ENCODE measurements at regions not wholly inside any gene's neighbourhood (a gene's known extent, or its start where the extent isn't known, plus 50 kb on each side); places are given as distances from the start of the nearest gene placed in this dataset.
"Not testable (repeated sequence)": the region's sequence is repeated elsewhere in the genome, so short reads cannot be mapped to it uniquely, and the experiment has no call there.

DNA sequence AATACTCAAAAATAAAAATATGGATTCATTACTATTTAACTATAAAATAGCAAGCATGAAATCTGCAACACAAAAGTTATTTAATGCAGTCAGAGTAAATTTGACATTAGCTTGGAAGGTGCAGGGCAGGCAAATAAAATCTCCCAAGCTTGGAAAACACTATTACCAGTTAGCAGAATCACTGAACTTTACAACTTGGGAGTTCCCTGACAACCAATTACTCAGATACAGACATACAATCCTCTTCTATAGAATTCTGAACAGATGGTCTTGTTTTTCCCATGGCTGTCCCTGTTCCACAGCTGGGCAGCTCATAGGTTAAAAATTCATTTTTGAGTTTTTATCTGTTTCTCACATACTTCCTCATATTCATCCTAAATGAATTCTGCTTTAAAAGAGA, 1002.6 kb downstream of the SORCS3 start:
- no peak for DNase-seq

DNA sequence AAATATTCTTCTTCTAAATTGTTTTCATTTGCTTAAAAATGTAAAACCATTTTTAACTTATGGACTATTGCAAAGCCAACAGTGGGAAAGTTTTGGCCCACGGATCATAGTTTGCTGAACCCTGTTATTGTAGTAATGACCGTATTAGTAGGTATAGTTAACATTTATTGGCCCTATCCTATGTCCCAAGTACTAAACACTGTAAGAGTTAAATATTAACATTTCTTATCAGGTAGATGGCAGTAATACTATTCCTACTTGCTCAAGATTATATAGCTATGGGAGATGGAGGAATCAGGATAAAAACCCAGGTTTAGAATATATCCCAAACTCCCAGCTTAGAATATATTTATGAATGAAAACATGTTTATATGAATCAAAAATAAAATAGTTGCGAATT, 993.2 kb downstream of the SORCS3 start:
- DNase-seq: no peak

DNA sequence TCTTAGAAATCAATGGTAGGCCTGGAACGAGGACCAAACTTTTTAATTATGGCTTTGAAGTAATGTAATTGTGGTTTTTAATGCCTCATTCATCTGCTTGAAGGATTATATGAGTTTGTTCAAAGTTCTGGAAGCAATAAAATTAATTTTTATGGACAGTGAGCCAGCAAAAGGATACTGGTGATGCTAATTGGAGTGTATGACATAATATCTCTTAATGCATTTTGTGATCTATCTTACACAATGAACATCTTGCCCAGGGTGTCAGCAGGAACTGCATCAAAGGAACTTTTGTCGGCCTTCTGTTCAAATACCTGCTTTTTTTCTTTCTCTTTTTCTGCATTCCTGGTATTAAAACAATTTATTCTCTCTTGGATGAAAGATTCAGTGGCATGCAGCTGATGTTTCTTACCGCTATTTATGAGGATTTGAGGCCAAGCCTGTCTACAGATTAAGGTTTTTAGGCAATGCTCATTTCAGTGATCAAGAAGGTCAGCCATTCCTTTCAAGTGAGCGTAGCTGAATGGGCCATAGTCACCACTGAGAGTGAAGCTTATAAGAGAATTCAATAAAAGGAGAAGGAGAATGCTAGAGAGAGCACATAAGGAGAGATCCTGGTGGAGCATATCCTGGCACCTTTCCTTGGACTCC, 974.8 kb downstream of the SORCS3 start:
- DNase-seq: no peak

DNA sequence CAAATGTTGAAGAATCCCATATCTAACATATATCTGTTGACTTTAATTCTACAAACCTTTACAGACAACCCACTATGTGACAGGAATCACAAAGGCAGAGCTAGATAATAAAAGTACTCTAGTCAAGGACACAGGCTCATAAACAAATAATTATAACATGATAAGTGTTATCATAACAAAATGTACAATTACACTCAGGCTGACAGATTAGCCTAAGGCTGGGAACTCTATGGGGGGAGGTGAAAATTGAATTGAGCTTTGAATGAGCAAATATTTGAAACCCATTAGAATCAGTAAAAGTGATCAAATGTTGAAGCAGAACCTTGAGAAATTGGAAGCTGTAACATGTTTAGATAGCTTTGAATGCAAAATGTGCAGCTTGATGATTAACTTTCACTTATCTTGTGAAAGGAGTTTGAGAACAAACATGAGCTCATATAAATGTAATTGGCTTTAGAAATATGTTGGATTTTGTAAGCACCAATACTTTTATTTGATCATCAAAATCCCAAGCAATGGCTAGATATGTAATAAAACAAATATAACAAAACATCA, 970.2 kb downstream of the SORCS3 start:
- DNase-seq: no peak

DNA sequence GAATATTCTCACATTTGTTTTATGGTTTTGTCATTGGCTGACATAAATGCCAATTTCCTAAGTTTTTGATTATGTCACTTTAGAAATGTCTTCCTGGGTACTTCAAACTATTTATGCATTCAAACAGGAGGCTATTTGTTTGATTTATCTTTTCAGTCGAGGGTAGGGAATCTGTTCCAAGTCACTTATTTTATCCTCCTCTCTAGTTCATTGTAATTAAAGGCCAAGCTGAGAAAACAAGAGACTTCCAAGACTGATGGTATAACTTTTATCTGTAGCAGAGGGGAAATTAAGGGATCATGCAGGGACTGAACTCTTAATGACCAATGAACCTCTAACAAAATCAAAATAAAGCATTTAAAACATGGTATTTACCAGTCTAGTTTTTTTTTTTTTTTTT, 968.4 kb downstream of the SORCS3 start:
- DNase-seq: peak; percentile 21

DNA sequence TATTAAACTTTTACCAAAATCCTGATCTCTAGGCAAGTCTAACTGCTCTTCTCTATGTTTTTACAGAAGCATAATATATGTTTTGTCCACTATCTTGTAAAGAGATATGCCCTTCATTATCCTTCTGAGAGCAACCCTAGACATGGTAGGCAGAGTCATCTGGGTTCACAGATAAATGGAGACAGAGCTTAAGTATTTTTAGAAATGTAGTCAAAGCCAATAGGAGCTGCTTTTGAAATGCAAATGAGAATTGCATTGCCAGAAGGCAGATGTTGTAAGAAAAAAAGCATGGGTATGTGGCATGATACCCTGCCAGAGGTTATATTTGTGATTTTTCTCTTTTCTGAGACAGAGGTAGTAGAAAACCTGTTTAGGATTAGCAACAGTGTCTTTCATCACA, 964.8 kb downstream of the SORCS3 start:
- no peak for DNase-seq

DNA sequence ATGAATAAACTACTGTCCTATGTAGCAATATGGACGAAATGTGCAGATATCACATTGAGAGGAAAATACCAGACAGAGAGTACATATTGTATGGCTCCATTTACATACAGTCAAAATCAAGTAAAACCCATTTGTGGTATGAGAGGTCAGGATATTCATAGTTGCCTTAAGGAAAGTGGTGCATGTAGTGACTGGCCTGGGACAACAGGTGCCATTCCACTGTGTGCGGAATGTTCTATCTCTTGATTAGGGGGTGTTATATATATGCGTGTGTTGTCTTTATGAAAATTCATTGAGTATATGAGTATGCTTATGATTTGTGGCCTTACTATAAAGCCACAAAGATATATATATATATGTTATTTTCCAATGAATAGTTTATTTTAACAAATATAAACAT, 964.0 kb downstream of the SORCS3 start:
- no peak for DNase-seq

DNA sequence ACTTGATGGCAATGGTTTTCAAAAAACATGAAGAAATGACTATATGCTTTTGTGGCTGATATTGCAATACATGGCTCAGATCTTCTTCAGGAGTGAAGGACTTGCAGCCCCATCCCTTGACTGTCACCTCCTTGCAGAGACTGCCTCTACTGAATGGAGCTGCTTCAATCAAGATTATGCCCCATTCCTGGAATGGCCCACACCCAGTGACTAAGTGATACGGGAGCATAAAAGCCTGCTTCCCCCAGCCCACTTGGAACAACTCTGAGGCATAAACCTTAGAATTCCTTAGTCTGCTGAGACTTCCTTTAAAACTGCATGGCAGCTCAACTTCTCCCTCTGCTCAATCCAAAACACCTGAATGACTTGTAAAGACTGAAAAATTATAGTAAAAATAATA, 957.1 kb downstream of the SORCS3 start:
- DNase-seq: no peak

DNA sequence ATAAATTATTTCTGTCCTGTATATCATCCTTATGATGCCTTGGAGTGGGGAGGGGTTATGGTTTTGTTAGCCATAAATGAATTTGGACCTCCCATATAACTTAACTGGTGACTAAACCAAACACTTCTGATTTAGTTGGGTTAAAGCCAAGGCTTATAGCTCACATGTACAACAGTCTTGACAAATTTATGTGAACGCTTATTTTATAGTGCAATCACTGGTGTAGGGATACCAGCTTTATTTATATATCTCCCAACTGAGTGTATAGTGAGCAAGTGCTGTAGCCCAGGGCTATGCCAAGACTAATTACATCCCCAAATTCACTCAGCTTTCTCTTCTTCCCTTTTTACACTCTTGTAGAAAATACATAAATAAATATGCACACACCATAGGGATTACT, 956.2 kb downstream of the SORCS3 start:
- DNase-seq: no peak

GRCh38 chr10:105596749-105597148, 955.7 kb downstream of the SORCS3 start:
- no peak for DNase-seq

- no peak for DNase-seq
These were observed 953.2 kb downstream of the SORCS3 start for GRCh38 chr10:105594296-105594695.

DNA sequence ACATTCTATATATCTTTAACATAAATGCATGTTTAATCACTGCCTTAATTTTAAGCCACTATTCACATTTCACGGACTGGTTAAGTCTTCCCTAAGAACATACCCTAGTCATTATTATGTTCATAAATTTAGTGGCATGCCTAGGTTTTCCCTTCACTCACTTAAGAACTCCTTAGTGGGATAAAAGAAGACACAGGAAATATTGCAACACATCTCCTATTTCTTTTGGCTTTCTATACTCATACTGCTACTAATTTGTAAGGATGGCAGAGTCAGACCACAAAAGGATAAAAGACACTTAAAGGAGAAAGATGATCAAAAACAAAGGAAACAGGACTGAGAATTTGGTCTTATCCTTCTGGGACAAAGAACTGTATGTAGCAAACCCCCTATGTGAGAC, 951.4 kb downstream of the SORCS3 start:
- no peak for DNase-seq

DNA sequence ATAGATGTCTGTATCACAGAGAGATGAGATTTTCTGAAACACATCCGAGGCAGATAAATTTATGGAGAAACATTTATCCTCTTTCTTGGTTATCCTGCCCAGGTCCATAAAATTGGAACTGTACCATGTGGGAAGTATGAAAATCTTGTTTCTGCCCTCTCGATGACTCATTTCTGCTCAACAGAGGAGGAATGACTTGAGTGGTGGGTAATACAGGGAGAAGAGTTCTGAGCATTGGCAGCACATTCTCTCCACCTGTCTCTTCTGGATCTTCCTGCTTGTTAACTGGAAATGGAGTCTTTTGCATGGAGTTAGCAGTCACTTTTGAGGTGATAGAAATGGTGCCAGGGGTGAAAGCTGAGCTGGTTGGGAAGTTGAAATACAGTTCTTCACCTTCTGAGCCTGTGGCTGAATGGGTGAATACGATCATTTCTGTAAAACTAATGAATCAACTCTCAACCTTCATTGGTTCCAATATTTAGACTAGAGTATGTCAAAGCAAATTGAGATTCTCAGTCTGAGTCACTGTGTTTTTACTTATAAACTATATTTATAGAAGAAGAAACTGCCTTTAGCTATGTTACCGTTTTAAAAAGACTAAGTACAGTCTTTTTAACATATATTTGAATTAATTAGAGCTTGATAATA, 945.5 kb downstream of the SORCS3 start:
- DNase-seq: no peak

DNA sequence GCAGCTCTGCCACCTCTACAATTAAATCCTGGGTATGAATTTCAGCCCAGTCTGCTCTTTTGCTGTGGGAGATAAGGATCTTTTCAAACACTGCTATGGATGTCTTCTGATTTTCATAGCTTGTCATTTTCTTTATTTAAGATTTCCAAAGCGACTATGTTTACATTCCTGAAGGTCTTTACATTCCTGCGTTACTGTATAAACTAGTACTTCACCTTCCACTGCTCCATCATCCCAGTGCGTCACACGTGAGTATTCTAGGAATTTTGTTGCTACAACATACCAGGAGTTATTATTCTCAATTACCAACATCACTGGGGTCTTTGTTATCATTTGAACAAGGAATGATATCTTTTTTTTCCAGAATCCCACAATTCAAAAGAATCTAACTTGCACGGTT, 944.7 kb downstream of the SORCS3 start:
- DNase-seq: no peak

GRCh38 chr10:105585171-105585570, 944.1 kb downstream of the SORCS3 start:
- DNase-seq: no peak

GRCh38 chr10:105579112-105579511, 938.0 kb downstream of the SORCS3 start:
- no peak for DNase-seq

- DNase-seq: no peak
These were observed 936.9 kb downstream of the SORCS3 start for GRCh38 chr10:105577865-105578607.

GRCh38 chr10:105559333-105560097, 918.4 kb downstream of the SORCS3 start:
- DNase-seq: no peak

DNA sequence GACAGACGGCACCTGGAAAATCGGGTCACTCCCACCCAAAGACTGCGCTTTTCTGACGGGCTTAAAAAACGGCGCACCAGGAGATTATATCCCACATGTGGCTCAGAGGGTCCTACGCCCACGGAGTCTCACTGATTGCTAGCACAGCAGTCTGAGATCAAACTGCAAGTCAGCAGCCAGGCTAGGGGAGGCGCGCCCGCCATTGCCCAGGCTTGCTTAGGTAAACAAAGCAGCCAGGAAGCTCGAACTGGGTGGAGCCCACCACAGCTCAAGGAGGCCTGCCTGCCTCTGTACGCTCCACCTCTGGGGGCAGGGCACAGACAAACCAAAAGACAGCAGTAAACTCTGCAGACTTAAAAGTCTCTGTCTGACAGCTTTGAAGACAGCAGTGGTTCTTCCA, 909.4 kb downstream of the SORCS3 start:
- DNase-seq: not testable (repeated sequence)

DNA sequence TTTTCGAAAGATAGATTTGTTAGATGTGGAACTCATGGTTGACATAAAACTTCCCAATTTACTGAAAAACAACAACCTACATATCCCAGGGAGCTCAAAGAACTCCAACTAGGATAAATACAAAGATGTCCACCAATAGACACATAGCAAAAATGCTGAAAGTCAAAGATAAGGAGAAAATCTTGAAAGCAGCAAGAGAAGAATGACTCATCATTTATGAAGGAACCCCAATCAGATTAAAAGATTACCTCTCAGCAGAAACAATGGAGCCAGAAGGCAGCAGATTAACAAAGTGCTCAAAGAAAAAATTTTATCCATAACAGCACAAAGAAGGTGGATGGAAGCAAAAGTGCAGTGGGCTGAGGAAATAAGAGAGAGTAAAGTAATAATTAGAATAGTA, 908.6 kb downstream of the SORCS3 start:
- no peak for DNase-seq

- DNase-seq: no peak
These were observed 904.0 kb downstream of the SORCS3 start for GRCh38 chr10:105545101-105545500.

DNA sequence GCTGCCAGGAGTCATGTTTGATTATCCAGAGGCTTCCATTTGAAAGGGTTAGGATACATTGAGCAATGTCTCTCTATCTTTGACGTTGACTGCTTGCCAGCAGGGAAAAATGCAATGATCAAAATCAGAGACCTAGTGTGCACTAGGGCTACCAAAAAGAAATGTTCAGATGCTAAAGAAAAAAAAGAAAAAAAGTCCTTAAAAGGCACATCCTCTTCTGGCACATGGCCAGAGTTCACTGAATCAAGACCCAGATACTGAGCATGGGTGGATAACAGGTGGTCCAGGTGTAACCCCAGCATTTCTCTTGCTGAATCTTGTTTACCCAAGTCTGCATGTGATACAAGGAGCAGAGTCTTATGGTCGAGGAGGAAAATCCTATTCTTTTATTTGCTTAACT, 899.3 kb downstream of the SORCS3 start:
- DNase-seq: no peak

GRCh38 chr10:105538874-105539273, 897.8 kb downstream of the SORCS3 start:
- DNase-seq: no peak

Data from left kidney (tissue), 1 donor.